Loucy (cell line): ENCODE measurements at regions not wholly inside any gene's neighbourhood (a gene's known extent, or its start where the extent isn't known, plus 50 kb on each side); places are given as distances from the start of the nearest gene placed in this dataset.

ENCODE experiments used
- H2AFZ ChIP-seq: fragments of 200-600 bp; sonication (generic); 2 replicates; pipeline ENCODE4 v1.6.0; 2016; ENCODE audit warnings: antibody characterized with exemption, mild to moderate bottlenecking, low read length, moderate library complexity
- H3F3A ChIP-seq: fragments of 200-600 bp; 2 replicates; pipeline ENCODE4 v1.6.0; 2016; ENCODE audit warnings: antibody characterized with exemption, low read depth, mild to moderate bottlenecking
- H3K27me3 ChIP-seq: fragments of 200-600 bp; sonication (generic); 2 replicates; pipeline ENCODE4 v1.6.1; 2014; ENCODE audit warnings: low read length, mild to moderate bottlenecking; ENCODE audit not compliant: insufficient read depth, poor library complexity, severe bottlenecking
- H3K36me3 ChIP-seq: fragments of 200-600 bp; sonication (generic); 2 replicates; pipeline ENCODE4 v1.6.1; 2016; ENCODE audit warnings: low read length; ENCODE audit not compliant: insufficient read depth
- H3K4me1 ChIP-seq: fragments of 200-600 bp; sonication (generic); 2 replicates; pipeline ENCODE4 v1.5.1; 2014; ENCODE audit warnings: low read length, mild to moderate bottlenecking; ENCODE audit not compliant: insufficient read depth, poor library complexity, severe bottlenecking
- H3K4me2 ChIP-seq: fragments of 200-600 bp; sonication (generic); 2 replicates; pipeline ENCODE4 v1.6.0; 2014; ENCODE audit warnings: antibody characterized with exemption, low read length, low read depth, mild to moderate bottlenecking; ENCODE audit not compliant: poor library complexity, severe bottlenecking
- H3K4me3 ChIP-seq: fragments of 200-600 bp; sonication (generic); 2 replicates; pipeline ENCODE4 v1.5.1; 2014; ENCODE audit warnings: low read length, mild to moderate bottlenecking, mixed read lengths; ENCODE audit not compliant: poor library complexity, severe bottlenecking
- H3K79me2 ChIP-seq: fragments of 200-600 bp; sonication (generic); 2 replicates; pipeline ENCODE4 v1.6.1; 2014; ENCODE audit warnings: low read length; ENCODE audit not compliant: insufficient read depth
- H3K9ac ChIP-seq: fragments of 200-600 bp; sonication (generic); 2 replicates; pipeline ENCODE4 v1.6.0; 2014; ENCODE audit warnings: mild to moderate bottlenecking, low read depth, low read length, moderate library complexity; ENCODE audit not compliant: poor library complexity, severe bottlenecking
- H3K9me2 ChIP-seq: fragments of 200-600 bp; sonication (generic); replicated peaks from 2 replicates; pipeline ENCODE4 v1.6.1; 2016; ENCODE audit warnings: low read depth, low read length, mixed read lengths
- H3K9me3 ChIP-seq: fragments of 200-600 bp; sonication (generic); 2 replicates; pipeline ENCODE4 v1.6.1; 2014; ENCODE audit warnings: mild to moderate bottlenecking, antibody characterized with exemption, low read length, low read depth; ENCODE audit not compliant: insufficient read depth
- H4K20me1 ChIP-seq: fragments of 200-600 bp; sonication (generic); 2 replicates; pipeline ENCODE4 v1.6.0; 2014; ENCODE audit warnings: antibody characterized with exemption, low read length, mild to moderate bottlenecking; ENCODE audit not compliant: insufficient read depth, poor library complexity, severe bottlenecking
- EZH2phosphoT487 ChIP-seq: fragments of 200-600 bp; IDR thresholded peaks from 2 replicates; pipeline ENCODE4 v1.6.1; 2018; ENCODE audit warnings: antibody characterized with exemption, mild to moderate bottlenecking, moderate library complexity, borderline replicate concordance
- TF ChIP-seq, protein P1 (sequence below): fragments of 200-600 bp; sonication (generic); conservative IDR thresholded peaks from 2 replicates; pipeline ENCODE4 v1.5.1; 2014; ENCODE audit warnings: mild to moderate bottlenecking, antibody characterized with exemption, low read length

DNA sequence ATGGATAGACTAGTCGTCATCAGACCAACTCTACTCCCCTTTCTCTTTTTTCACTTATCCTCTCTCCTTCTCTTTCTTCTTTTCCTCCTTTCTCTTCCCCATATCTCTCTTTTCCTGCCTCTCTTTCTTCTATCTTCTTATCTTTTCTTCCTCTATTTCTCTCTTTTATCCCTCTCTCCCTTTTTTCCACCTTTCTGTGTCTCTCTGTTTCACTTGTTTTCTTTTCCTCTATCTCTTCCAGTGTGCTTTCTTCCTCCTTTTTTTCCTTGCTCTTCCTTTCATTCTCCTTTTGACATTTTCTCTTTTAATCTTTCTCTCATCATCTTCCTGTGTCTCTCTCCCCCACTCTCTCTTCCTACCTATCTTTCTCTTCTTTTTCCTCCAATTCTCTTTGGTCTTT, 159.0 kb upstream of the PTGFR start:
- no peak overlapping the region for H3K9ac ChIP-seq
- no peak overlapping the region for H3K4me3 ChIP-seq
- TF ChIP-seq, protein P1, sequence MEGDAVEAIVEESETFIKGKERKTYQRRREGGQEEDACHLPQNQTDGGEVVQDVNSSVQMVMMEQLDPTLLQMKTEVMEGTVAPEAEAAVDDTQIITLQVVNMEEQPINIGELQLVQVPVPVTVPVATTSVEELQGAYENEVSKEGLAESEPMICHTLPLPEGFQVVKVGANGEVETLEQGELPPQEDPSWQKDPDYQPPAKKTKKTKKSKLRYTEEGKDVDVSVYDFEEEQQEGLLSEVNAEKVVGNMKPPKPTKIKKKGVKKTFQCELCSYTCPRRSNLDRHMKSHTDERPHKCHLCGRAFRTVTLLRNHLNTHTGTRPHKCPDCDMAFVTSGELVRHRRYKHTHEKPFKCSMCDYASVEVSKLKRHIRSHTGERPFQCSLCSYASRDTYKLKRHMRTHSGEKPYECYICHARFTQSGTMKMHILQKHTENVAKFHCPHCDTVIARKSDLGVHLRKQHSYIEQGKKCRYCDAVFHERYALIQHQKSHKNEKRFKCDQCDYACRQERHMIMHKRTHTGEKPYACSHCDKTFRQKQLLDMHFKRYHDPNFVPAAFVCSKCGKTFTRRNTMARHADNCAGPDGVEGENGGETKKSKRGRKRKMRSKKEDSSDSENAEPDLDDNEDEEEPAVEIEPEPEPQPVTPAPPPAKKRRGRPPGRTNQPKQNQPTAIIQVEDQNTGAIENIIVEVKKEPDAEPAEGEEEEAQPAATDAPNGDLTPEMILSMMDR, result no peak
- no peak for TF ChIP-seq EZH2phosphoT487
- H3K79me2 ChIP-seq, result no peaks in the 10 kb centered on the region
- no peaks in the 10 kb centered on the region for H3K27me3 ChIP-seq
- H3K9me3 ChIP-seq, result no peaks in the 10 kb centered on the region
- H3F3A ChIP-seq, result no peaks in the 10 kb centered on the region
- no peaks in the 10 kb centered on the region for H3K4me1 ChIP-seq
- H3K36me3 ChIP-seq, result no peaks in the 10 kb centered on the region
- H3K9me2 ChIP-seq, result no peaks in the 10 kb centered on the region
- H2AFZ ChIP-seq, result no peak overlapping the region
- H4K20me1 ChIP-seq, result no peaks in the 10 kb centered on the region
- no peak overlapping the region for H3K4me2 ChIP-seq

- H3K4me2 ChIP-seq, result no peak overlapping the region
- H3F3A ChIP-seq, result no peaks in the 10 kb centered on the region
- TF ChIP-seq, protein P1, result peak; percentile 76
- no peak for TF ChIP-seq EZH2phosphoT487
- no peaks in the 10 kb centered on the region for H4K20me1 ChIP-seq
- H3K9me2 ChIP-seq, result no peaks in the 10 kb centered on the region
- H3K27me3 ChIP-seq, result no peaks in the 10 kb centered on the region
- H3K36me3 ChIP-seq, result no peaks in the 10 kb centered on the region
- no peaks in the 10 kb centered on the region for H3K4me1 ChIP-seq
- H3K9ac ChIP-seq, result no peak overlapping the region
- no peak overlapping the region for H2AFZ ChIP-seq
- H3K9me3 ChIP-seq, result no peaks in the 10 kb centered on the region
- no peak overlapping the region for H3K4me3 ChIP-seq
- no peaks in the 10 kb centered on the region for H3K79me2 ChIP-seq
Observed at GRCh38 chr1:78333502-78333901, 157.3 kb upstream of the PTGFR start.

DNA sequence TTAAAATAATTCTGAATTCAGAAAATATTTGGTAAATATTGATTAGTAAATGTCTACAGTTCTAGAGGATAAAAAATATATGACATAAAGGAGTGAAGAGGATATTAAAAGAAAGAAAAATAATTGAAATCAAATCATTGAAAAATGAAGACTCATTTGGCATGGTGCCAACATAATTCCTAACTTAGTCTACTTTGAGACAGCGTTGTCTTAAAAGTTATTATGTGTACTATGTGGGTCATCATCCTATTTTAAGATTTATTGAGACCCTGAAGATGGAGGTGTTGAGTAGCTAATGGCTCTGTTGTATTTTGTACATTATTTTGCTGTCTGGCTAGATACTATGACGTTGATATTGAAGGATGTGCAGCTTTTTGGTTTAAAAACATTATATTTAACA, 156.7 kb upstream of the PTGFR start:
- H3K79me2 ChIP-seq, result no peaks in the 10 kb centered on the region
- no peaks in the 10 kb centered on the region for H3K27me3 ChIP-seq
- no peaks in the 10 kb centered on the region for H3K4me1 ChIP-seq
- no peak overlapping the region for H3K4me3 ChIP-seq
- no peaks in the 10 kb centered on the region for H3F3A ChIP-seq
- no peaks in the 10 kb centered on the region for H4K20me1 ChIP-seq
- H3K4me2 ChIP-seq, result no peak overlapping the region
- H3K9me2 ChIP-seq, result no peaks in the 10 kb centered on the region
- TF ChIP-seq, protein P1, result no peak
- TF ChIP-seq EZH2phosphoT487, result no peak
- no peaks in the 10 kb centered on the region for H3K9me3 ChIP-seq
- no peak overlapping the region for H2AFZ ChIP-seq
- H3K9ac ChIP-seq, result no peak overlapping the region
- H3K36me3 ChIP-seq, result no peaks in the 10 kb centered on the region
